ENCODE measurements at regions not wholly inside any gene's neighbourhood (a gene's known extent, or its start where the extent isn't known, plus 50 kb on each side); places are given as distances from the start of the nearest gene placed in this dataset.

GRCh38 chr10:130630135-130630534 is 493.9 kb downstream of the GLRX3 start:
- Histone ChIP-seq H2AK5ac (ENCODE audit: insufficient read length, low read length) (no peak overlapping the region), H3K9ac (ENCODE audit: extremely low read depth, insufficient read length, low read length) (no peak overlapping the region), H3K27ac (ENCODE audit: insufficient read length, low read depth, low read length) (no peak overlapping the region), H2BK120ac (ENCODE audit: low read depth, low read length, poor library complexity, severe bottlenecking) (no peak overlapping the region), H2BK15ac (ENCODE audit: low read depth, low read length) (no peak overlapping the region), H3K18ac (ENCODE audit: insufficient read length, low read depth, low read length) (no peak overlapping the region), H2BK20ac (ENCODE audit: low read depth, low read length, poor library complexity, severe bottlenecking) (no peak overlapping the region), H3K4me2 (ENCODE audit: insufficient read depth, insufficient read length, low read length) (no peak overlapping the region), H4K5ac (ENCODE audit: insufficient read length, low read depth, low read length) (no peak overlapping the region), H3K79me1 (ENCODE audit: insufficient read depth, low read depth, low read length, poor library complexity, severe bottlenecking) (no peaks in the 10 kb centered on the region), H2BK12ac (ENCODE audit: insufficient read length, low read depth, low read length) (no peak overlapping the region), H3K23me2 (ENCODE audit: insufficient read length, low read depth, low read length, poor library complexity, severe bottlenecking) (no peaks in the 10 kb centered on the region), H2BK5ac (ENCODE audit: insufficient read length, low read length) (no peak overlapping the region), H4K20me1 (ENCODE audit: control insufficient read depth, insufficient read depth, insufficient read length) (no peaks in the 10 kb centered on the region), H3K4me1 (ENCODE audit: insufficient read depth, low read length) (no peaks in the 10 kb centered on the region), H3K56ac (ENCODE audit: insufficient read length, low read depth, low read length) (no peak overlapping the region), H3K23ac (ENCODE audit: insufficient read length, low read depth, low read length) (no peak overlapping the region), H2AFZ (ENCODE audit: low read length) (no peak overlapping the region), H3T11ph (ENCODE audit: low read length) (no peak overlapping the region), H3K27me3 (ENCODE audit: insufficient read depth, low read length) (no peaks in the 10 kb centered on the region), H4K8ac (replicated peaks; ENCODE audit: insufficient read length, low read depth, low read length) (no peak overlapping the region), H3K4ac (ENCODE audit: low read depth, low read length) (no peak overlapping the region), H3K79me2 (ENCODE audit: insufficient read depth, low read length) (no peaks in the 10 kb centered on the region), H4K91ac (ENCODE audit: insufficient read length, low read depth, low read length) (no peak overlapping the region), H3K14ac (ENCODE audit: insufficient read depth, low read length) (no peak overlapping the region), H3K9me3 (ENCODE audit: control insufficient read depth, low read depth, low read length) (no peaks in the 10 kb centered on the region)
- WGBS (ENCODE audit: extremely low coverage, insufficient read length, low lambda C conversion rate): no CpG with 5 or more reads among the region's 2 CpGs
- TF ChIP-seq, protein P1, sequence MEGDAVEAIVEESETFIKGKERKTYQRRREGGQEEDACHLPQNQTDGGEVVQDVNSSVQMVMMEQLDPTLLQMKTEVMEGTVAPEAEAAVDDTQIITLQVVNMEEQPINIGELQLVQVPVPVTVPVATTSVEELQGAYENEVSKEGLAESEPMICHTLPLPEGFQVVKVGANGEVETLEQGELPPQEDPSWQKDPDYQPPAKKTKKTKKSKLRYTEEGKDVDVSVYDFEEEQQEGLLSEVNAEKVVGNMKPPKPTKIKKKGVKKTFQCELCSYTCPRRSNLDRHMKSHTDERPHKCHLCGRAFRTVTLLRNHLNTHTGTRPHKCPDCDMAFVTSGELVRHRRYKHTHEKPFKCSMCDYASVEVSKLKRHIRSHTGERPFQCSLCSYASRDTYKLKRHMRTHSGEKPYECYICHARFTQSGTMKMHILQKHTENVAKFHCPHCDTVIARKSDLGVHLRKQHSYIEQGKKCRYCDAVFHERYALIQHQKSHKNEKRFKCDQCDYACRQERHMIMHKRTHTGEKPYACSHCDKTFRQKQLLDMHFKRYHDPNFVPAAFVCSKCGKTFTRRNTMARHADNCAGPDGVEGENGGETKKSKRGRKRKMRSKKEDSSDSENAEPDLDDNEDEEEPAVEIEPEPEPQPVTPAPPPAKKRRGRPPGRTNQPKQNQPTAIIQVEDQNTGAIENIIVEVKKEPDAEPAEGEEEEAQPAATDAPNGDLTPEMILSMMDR (conservative IDR thresholded peaks at IDR 0.05): no peak
- H3K4me1 Mint-ChIP-seq: peaks cover 14 to 17% of the 10 kb centered on the region in 2 experiments
- H3K36me3 Mint-ChIP-seq (ENCODE audit: insufficient read depth in 1 of 3, low read depth in 3 of 3): no peaks in the 10 kb centered on the region; a peak in 1 of 7 replicates
- H3K27me3 Mint-ChIP-seq (ENCODE audit: low read depth): peaks cover 6% of the 10 kb centered on the region
- no peak for DNase-seq
- no peak overlapping the region for H3K4me3 Mint-ChIP-seq
- no peak overlapping the region for H3K27ac Mint-ChIP-seq
- H3K9me3 Mint-ChIP-seq: no peaks in the 10 kb centered on the region; a peak in 1 of 5 replicates

Data from H9 (cell line).